Nephron (organoid): ENCODE measurements at regions not wholly inside any gene's neighbourhood (a gene's known extent, or its start where the extent isn't known, plus 50 kb on each side); places are given as distances from the start of the nearest gene placed in this dataset.

Source experiments
- H3K27ac Mint-ChIP-seq, 3 experiments: 2 replicates each; pipeline ENCODE4 v1.8.0; 2020; ENCODE audit warnings: mixed read lengths in 3 of 3, mild to moderate bottlenecking in 2 of 3, moderate library complexity in 1 of 3
- H3K27me3 Mint-ChIP-seq: 2 replicates; pipeline ENCODE4 v1.8.0; 2021; ENCODE audit warnings: low read depth, mild to moderate bottlenecking, moderate library complexity, mixed read lengths
- H3K36me3 Mint-ChIP-seq: 2 replicates; pipeline ENCODE4 v1.8.0; 2020; ENCODE audit warnings: low read depth, mixed read lengths
- H3K4me1 Mint-ChIP-seq: 2 replicates; pipeline ENCODE4 v1.8.0; 2020; ENCODE audit warnings: mixed read lengths
- H3K4me3 Mint-ChIP-seq, 3 experiments: 2 replicates each; pipeline ENCODE4 v1.8.0; 2020; ENCODE audit warnings: mild to moderate bottlenecking in 3 of 3, mixed read lengths in 3 of 3, moderate library complexity in 2 of 3
- H3K9me3 Mint-ChIP-seq: 2 replicates; pipeline ENCODE4 v1.8.0; 2020; ENCODE audit warnings: mixed read lengths
- CTCF ChIP-seq, 3 experiments: fragments of 200-600 bp; sonication (generic); IDR thresholded peaks; one replicate each; pipeline ENCODE4 v1.5.0; 2021; ENCODE audit warnings: antibody characterized with exemption in 3 of 3; ENCODE audit not compliant: unreplicated experiment in 3 of 3

GRCh38 chr13:99723878-99724277, 222.6 kb downstream of the TM9SF2 start:
- no peak for TF ChIP-seq CTCF (IDR thresholded peaks at IDR 0.05; ENCODE audit: unreplicated experiment in 3 of 3)
- H3K4me1 Mint-ChIP-seq, result no peaks in the 10 kb centered on the region
- peaks cover 4% of the 10 kb centered on the region for H3K36me3 Mint-ChIP-seq
- no peak overlapping the region for H3K27ac Mint-ChIP-seq
- H3K4me3 Mint-ChIP-seq, result no peak overlapping the region
- H3K27me3 Mint-ChIP-seq, result no peaks in the 10 kb centered on the region
- H3K9me3 Mint-ChIP-seq, result peaks cover 6% of the 10 kb centered on the region

GRCh38 chr13:99722931-99723330, 221.7 kb downstream of the TM9SF2 start:
- no peak overlapping the region for H3K27ac Mint-ChIP-seq
- H3K9me3 Mint-ChIP-seq, result peaks cover 6% of the 10 kb centered on the region
- no peaks in the 10 kb centered on the region for H3K27me3 Mint-ChIP-seq
- TF ChIP-seq CTCF (IDR thresholded peaks at IDR 0.05; ENCODE audit: unreplicated experiment in 3 of 3), result no peak
- H3K4me3 Mint-ChIP-seq, result no peak overlapping the region
- H3K36me3 Mint-ChIP-seq, result peaks cover 4% of the 10 kb centered on the region
- H3K4me1 Mint-ChIP-seq, result no peaks in the 10 kb centered on the region

- Mint-ChIP-seq H3K9me3 (peaks cover 6% of the 10 kb centered on the region), H3K27ac (no peak overlapping the region), H3K27me3 (no peaks in the 10 kb centered on the region), H3K4me1 (no peaks in the 10 kb centered on the region), H3K4me3 (no peak overlapping the region), H3K36me3 (peaks cover 4% of the 10 kb centered on the region)
- no peak for TF ChIP-seq CTCF (IDR thresholded peaks at IDR 0.05; ENCODE audit: unreplicated experiment in 3 of 3)
Observed at GRCh38 chr13:99722338-99722818, 221.1 kb downstream of the TM9SF2 start.

- no peak overlapping the region for H3K4me3 Mint-ChIP-seq
- TF ChIP-seq CTCF (IDR thresholded peaks at IDR 0.05; ENCODE audit: unreplicated experiment in 3 of 3), result no peak
- H3K36me3 Mint-ChIP-seq, result peaks cover 4% of the 10 kb centered on the region
- peaks cover 6% of the 10 kb centered on the region for H3K9me3 Mint-ChIP-seq
- H3K27ac Mint-ChIP-seq, result no peak overlapping the region
- no peaks in the 10 kb centered on the region for H3K4me1 Mint-ChIP-seq
- no peaks in the 10 kb centered on the region for H3K27me3 Mint-ChIP-seq
Observed at GRCh38 chr13:99721606-99722337, 220.5 kb downstream of the TM9SF2 start.

GRCh38 chr13:99717959-99718674, 216.8 kb downstream of the TM9SF2 start:
- no peak for TF ChIP-seq CTCF (IDR thresholded peaks at IDR 0.05; ENCODE audit: unreplicated experiment in 3 of 3)
- H3K4me3 Mint-ChIP-seq, result no peak overlapping the region
- H3K27ac Mint-ChIP-seq, result no peak overlapping the region
- H3K4me1 Mint-ChIP-seq, result no peaks in the 10 kb centered on the region
- peaks cover 6% of the 10 kb centered on the region for H3K9me3 Mint-ChIP-seq
- peaks cover 4% of the 10 kb centered on the region for H3K36me3 Mint-ChIP-seq
- H3K27me3 Mint-ChIP-seq, result no peaks in the 10 kb centered on the region
